ENCODE measurements at regions not wholly inside any gene's neighbourhood (a gene's known extent, or its start where the extent isn't known, plus 50 kb on each side); places are given as distances from the start of the nearest gene placed in this dataset.

- Mint-ChIP-seq H3K4me3 (ENCODE audit: unreplicated experiment) (no peak overlapping the region), H3K27me3 (ENCODE audit: unreplicated experiment) (peaks cover 1% of the 10 kb centered on the region)
Observed at GRCh38 chr17:77274096-77274845, 133.5 kb downstream of the SEC14L1 start.

GRCh38 chr17:77279448-77280303, 138.9 kb downstream of the SEC14L1 start:
- no peak overlapping the region for H3K27ac Mint-ChIP-seq (ENCODE audit: unreplicated experiment)
- peaks cover 17% of the 10 kb centered on the region for H3K27me3 Mint-ChIP-seq (ENCODE audit: unreplicated experiment)
- H3K9me3 Mint-ChIP-seq (ENCODE audit: unreplicated experiment), result no peaks in the 10 kb centered on the region
- peak overlapping the region; percentile 59 for H3K4me3 Mint-ChIP-seq (ENCODE audit: unreplicated experiment)
- TF ChIP-seq CTCF (IDR thresholded peaks at IDR 0.05; ENCODE audit: unreplicated experiment), result no peak
- DNase-seq (ENCODE audit: low spot score), result peak; percentile 36
- H3K4me1 Mint-ChIP-seq (ENCODE audit: unreplicated experiment), result peaks cover 20% of the 10 kb centered on the region
- H3K36me3 Mint-ChIP-seq (ENCODE audit: low read depth, unreplicated experiment), result no peaks in the 10 kb centered on the region

More at GRCh38 chr17:77274096-77274845, 133.5 kb downstream of the SEC14L1 start:
- Mint-ChIP-seq H3K4me1 (ENCODE audit: unreplicated experiment) (peaks cover 8% of the 10 kb centered on the region), H3K27ac (ENCODE audit: unreplicated experiment) (no peak overlapping the region), H3K9me3 (ENCODE audit: unreplicated experiment) (no peaks in the 10 kb centered on the region), H3K36me3 (ENCODE audit: low read depth, unreplicated experiment) (no peaks in the 10 kb centered on the region)
- DNase-seq (ENCODE audit: low spot score), result no peak
- TF ChIP-seq CTCF (IDR thresholded peaks at IDR 0.05; ENCODE audit: unreplicated experiment), result no peak

DNA sequence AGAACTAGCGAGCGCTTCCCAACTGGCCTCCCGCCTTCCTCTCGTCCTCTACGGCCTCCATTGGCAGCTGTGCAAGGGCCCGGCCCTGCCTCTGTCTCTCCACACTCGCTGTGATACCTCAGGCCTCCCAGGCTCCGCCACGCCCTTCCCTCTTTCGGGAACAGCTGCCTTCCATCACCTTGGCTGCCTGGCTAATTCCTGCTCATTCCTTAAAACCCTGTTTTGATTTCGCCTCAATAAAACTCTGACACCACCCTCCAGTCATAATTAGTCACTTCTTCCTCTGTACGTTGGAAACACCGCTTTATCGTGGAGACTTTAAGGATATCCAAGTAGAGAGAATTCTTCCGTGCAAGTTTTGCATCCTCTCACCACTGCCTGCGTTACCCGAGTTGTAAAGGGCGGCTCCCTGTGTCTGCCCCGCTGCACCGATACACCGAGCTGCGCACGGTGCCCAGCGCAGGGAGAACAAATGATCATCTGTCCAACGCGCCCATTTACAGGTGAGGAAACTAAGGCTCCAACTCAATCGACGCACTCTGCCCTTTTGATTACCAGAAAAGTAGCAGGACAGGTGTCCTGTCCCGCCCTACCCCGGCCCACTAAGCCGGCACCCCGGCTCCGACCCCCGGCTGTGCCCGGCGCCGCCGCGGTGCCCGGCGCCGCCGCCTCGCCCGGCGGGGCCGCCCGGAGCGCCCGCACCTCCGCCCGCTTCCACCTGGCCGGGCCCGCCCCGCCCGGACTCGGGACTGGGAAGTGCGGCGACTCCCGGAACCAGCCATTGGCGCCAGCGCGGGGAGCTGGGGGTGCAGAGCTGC, 139.7 kb downstream of the SEC14L1 start:
- Mint-ChIP-seq H3K27ac (ENCODE audit: unreplicated experiment) (peak overlapping the region; percentile 4), H3K4me1 (ENCODE audit: unreplicated experiment) (peaks cover 19% of the 10 kb centered on the region), H3K27me3 (ENCODE audit: unreplicated experiment) (peaks cover 17% of the 10 kb centered on the region), H3K36me3 (ENCODE audit: low read depth, unreplicated experiment) (no peaks in the 10 kb centered on the region), H3K9me3 (ENCODE audit: unreplicated experiment) (no peaks in the 10 kb centered on the region), H3K4me3 (ENCODE audit: unreplicated experiment) (peak overlapping the region; percentile 14)
- no peak for DNase-seq (ENCODE audit: low spot score)
- TF ChIP-seq CTCF (IDR thresholded peaks at IDR 0.05; ENCODE audit: unreplicated experiment), result no peak

- peak overlapping the region; percentile 86 for H3K4me3 Mint-ChIP-seq (ENCODE audit: unreplicated experiment)
- TF ChIP-seq CTCF (IDR thresholded peaks at IDR 0.05; ENCODE audit: unreplicated experiment), result no peak
- peaks cover 15% of the 10 kb centered on the region for H3K4me1 Mint-ChIP-seq (ENCODE audit: unreplicated experiment)
- H3K36me3 Mint-ChIP-seq (ENCODE audit: low read depth, unreplicated experiment), result no peaks in the 10 kb centered on the region
- peak overlapping the region; percentile 48 for H3K27ac Mint-ChIP-seq (ENCODE audit: unreplicated experiment)
- peaks cover 17% of the 10 kb centered on the region for H3K27me3 Mint-ChIP-seq (ENCODE audit: unreplicated experiment)
- DNase-seq (ENCODE audit: low spot score), result peak; percentile 43
- no peaks in the 10 kb centered on the region for H3K9me3 Mint-ChIP-seq (ENCODE audit: unreplicated experiment)
Observed at GRCh38 chr17:77281122-77281903, 140.5 kb downstream of the SEC14L1 start.
